Endothelial cell of umbilical vein (primary cell): ENCODE measurements at regions not wholly inside any gene's neighbourhood (a gene's known extent, or its start where the extent isn't known, plus 50 kb on each side); places are given as distances from the start of the nearest gene placed in this dataset.

Experiments
- BruUV-seq: library from RNA; stranded (reverse); fragments of 400-500 nt; replicated peaks from 2 replicates; lab custom pipeline; 2021; lab: Mats Ljungman, UMichigan
- CTCF ChIA-PET: fragments of 300-600, 350-600 bp; sonication (Branson Sonifier 250); formaldehyde crosslinking; loops from one replicate; lab custom pipeline; 2021; ENCODE audit warnings: antibody characterized with exemption, inconsistent platforms; lab: Charles Lee
- POLR2A ChIA-PET: fragments of 300-600, 350-600 bp; sonication (Branson Sonifier 250); formaldehyde crosslinking; loops from one replicate; lab custom pipeline; 2021; ENCODE audit warnings: antibody characterized with exemption, inconsistent platforms; lab: Charles Lee
- DNase-seq: peaks from one replicate; pipeline ENCODE4 v3.0.0-alpha.2; 2011; ENCODE audit warnings: low read depth, low spot score
- FAIRE-seq: peaks from 2 replicates; lab custom pipeline; 2011; peaks lifted over from hg19 to GRCh38; lab: Jason Lieb, UNC
- H2AFZ ChIP-seq: 2 replicates; pipeline ENCODE4 v1.6.0; 2012; ENCODE audit warnings: low read depth, low read length, control low read depth, inconsistent platforms
- H3K27ac ChIP-seq: 2 replicates; pipeline ENCODE4 v1.5.1; 2011; ENCODE audit warnings: low read depth, mild to moderate bottlenecking, control low read depth, low read length, moderate library complexity; ENCODE audit not compliant: insufficient read depth
- H3K27me3 ChIP-seq, 2 experiments: 2 replicates each; pipeline versions ENCODE4 v1.6.0 to v1.6.1; 2011; ENCODE audit warnings: low read length in 2 of 2, mixed read lengths in 1 of 2; ENCODE audit not compliant: control insufficient read depth in 2 of 2, insufficient read depth in 2 of 2
- H3K36me3 ChIP-seq, 2 experiments: 2 replicates in 1 of 2; 3 replicates in 1 of 2; pipeline ENCODE4 v1.5.1; 2011; ENCODE audit warnings: low read length in 2 of 2, mild to moderate bottlenecking in 1 of 2, moderate library complexity in 1 of 2; ENCODE audit not compliant: control insufficient read depth in 2 of 2, insufficient read depth in 2 of 2; ENCODE audit errors: extremely low read depth in 1 of 2
- H3K4me1 ChIP-seq: 3 replicates; pipeline ENCODE4 v1.5.1; 2011; ENCODE audit warnings: mild to moderate bottlenecking, low read length; ENCODE audit not compliant: control insufficient read depth, insufficient read depth; ENCODE audit errors: extremely low read depth
- H3K4me2 ChIP-seq: 2 replicates; pipeline ENCODE4 v1.6.1; 2011; ENCODE audit warnings: low read length, control low read depth, mixed read lengths; ENCODE audit not compliant: insufficient read depth
- H3K4me3 ChIP-seq, 3 experiments: fragments of 200-600 bp in 1 of 3; sonication (generic), shearing (Covaris generic) in 1 of 3; replicated peaks in 1 of 3; 2 replicates each; pipeline ENCODE4 v1.5.1; 2011 to 2016; ENCODE audit warnings: control low read depth in 3 of 3, low read length in 3 of 3, mild to moderate bottlenecking in 2 of 3, inconsistent platforms in 1 of 3, low read depth in 1 of 3, moderate library complexity in 1 of 3; ENCODE audit not compliant: insufficient read depth in 1 of 3
- H3K79me2 ChIP-seq: 2 replicates; pipeline ENCODE4 v1.6.0; 2012; ENCODE audit warnings: low read length, inconsistent platforms; ENCODE audit not compliant: control insufficient read depth, insufficient read depth
- H3K9ac ChIP-seq: replicated peaks from 2 replicates; pipeline ENCODE3; 2011; ENCODE audit warnings: low read length, control low read depth; ENCODE audit not compliant: insufficient read depth; ENCODE audit errors: extremely low read depth
- H3K9me1 ChIP-seq: replicated peaks from 3 replicates; pipeline ENCODE4 v1.6.0; 2011; ENCODE audit warnings: mild to moderate bottlenecking, low read length; ENCODE audit not compliant: control insufficient read depth, insufficient read depth; ENCODE audit errors: extremely low read depth
- H3K9me3 ChIP-seq: replicated peaks from 2 replicates; pipeline ENCODE4 v1.5.1; 2012; ENCODE audit warnings: low read length, inconsistent platforms; ENCODE audit not compliant: control insufficient read depth, insufficient read depth
- H4K20me1 ChIP-seq: replicated peaks from 2 replicates; pipeline ENCODE3; 2011; ENCODE audit warnings: mild to moderate bottlenecking, low read length; ENCODE audit not compliant: control insufficient read depth, insufficient read depth; ENCODE audit errors: extremely low read depth
- EZH2 ChIP-seq: IDR thresholded peaks from 2 replicates; pipeline ENCODE4 v1.6.1; 2012; ENCODE audit warnings: borderline replicate concordance, low read depth, mild to moderate bottlenecking, moderate library complexity, low read length, inconsistent platforms; ENCODE audit not compliant: severe bottlenecking
- FOS ChIP-seq: IDR thresholded peaks from 2 replicates; pipeline ENCODE4 v1.6.1; 2011; ENCODE audit warnings: mild to moderate bottlenecking, low read length, moderate library complexity, borderline replicate concordance; ENCODE audit not compliant: insufficient read depth
- GATA2 ChIP-seq: IDR thresholded peaks from 2 replicates; pipeline ENCODE4 v1.7.0; 2011; ENCODE audit warnings: low read depth, mild to moderate bottlenecking, moderate library complexity, mixed read lengths, low read length; ENCODE audit not compliant: insufficient read length, insufficient read depth
- JUN ChIP-seq: IDR thresholded peaks from 2 replicates; pipeline ENCODE4 v1.6.1; 2011; ENCODE audit warnings: borderline replicate concordance, low read depth; ENCODE audit not compliant: insufficient read length, insufficient read depth
- MYC ChIP-seq: IDR thresholded peaks from one replicate; pipeline ENCODE4 v1.6.1; 2011; ENCODE audit warnings: mild to moderate bottlenecking, low read depth, low read length
- POLR2A ChIP-seq: IDR thresholded peaks from 2 replicates; pipeline ENCODE4 v1.6.1; 2012; ENCODE audit warnings: low read depth, mild to moderate bottlenecking, control low read depth, low read length
- POLR2AphosphoS5 ChIP-seq: IDR thresholded peaks from 2 replicates; pipeline ENCODE4 v1.6.1; 2012; ENCODE audit warnings: low read depth, mild to moderate bottlenecking, control low read depth, low read length, moderate library complexity; ENCODE audit not compliant: insufficient read depth
- dilution Hi-C: fragments of 300-500 bp; cut with MboI; formaldehyde crosslinking; loops from one replicate; pipeline ENCODE4 v1.15.0; 2019; ENCODE audit warnings: low sequenced_read_pairs; ENCODE audit not compliant: extremely low pct_ligation_motif_present
- intact Hi-C: fragments of 100-400 bp; cut with micrococcal nuclease; formaldehyde crosslinking; loops from one replicate; pipeline ENCODE4 v1.10.0; 2022
- TF ChIP-seq, protein P1 (sequence below): IDR thresholded peaks from 2 replicates; pipeline ENCODE4 v1.6.1; 2011; ENCODE audit not compliant: insufficient read depth, insufficient read length
- TF ChIP-seq, protein P2 (sequence below), 2 donors: IDR thresholded peaks; 1 replicate in 1 of 2; 2 replicates in 1 of 2; pipeline ENCODE4 v1.5.1; 2011; ENCODE audit warnings: low read length in 2 of 2, mild to moderate bottlenecking in 2 of 2, moderate library complexity in 2 of 2, control low read depth in 1 of 2, inconsistent platforms in 1 of 2, low read depth in 1 of 2; ENCODE audit not compliant: insufficient read depth in 1 of 2; ENCODE audit errors: extremely low read depth in 1 of 2

- no peak overlapping the region for H3K4me2 ChIP-seq
- no peaks in the 10 kb centered on the region for H3K36me3 ChIP-seq
- H3K9me3 ChIP-seq: no peaks in the 10 kb centered on the region
- no peaks in the 10 kb centered on the region for H3K79me2 ChIP-seq
- DNase-seq (no peak), FAIRE-seq (no peak)
- H3K4me1 ChIP-seq: no peaks in the 10 kb centered on the region
- no peaks in the 10 kb centered on the region for H3K9me1 ChIP-seq
- dilution Hi-C loops: no loop called here
- no TSS peak for BruUV-seq
- no peak overlapping the region for H3K4me3 ChIP-seq
- TF ChIP-seq MYC (no peak), POLR2A (no peak), FOS (no peak), POLR2AphosphoS5 (no peak), GATA2 (no peak), JUN (no peak)
- intact Hi-C loops: no loop called here
- no peaks in the 10 kb centered on the region for H3K27me3 ChIP-seq
- no peak overlapping the region for H2AFZ ChIP-seq
- H4K20me1 ChIP-seq: no peaks in the 10 kb centered on the region
- no peak overlapping the region for H3K9ac ChIP-seq
- POLR2A ChIA-PET: no interaction called here
- CTCF ChIA-PET: no interaction called here
- no peak overlapping the region for H3K27ac ChIP-seq
These were observed 474.4 kb upstream of the EDIL3 start for GRCh38 chr5:84859056-84859455.

GRCh38 chr5:84831701-84832100, 447.0 kb upstream of the EDIL3 start:
- POLR2A ChIA-PET: no interaction called here
- FAIRE-seq (no peak), DNase-seq (no peak)
- TF ChIP-seq JUN (no peak), GATA2 (no peak), FOS (no peak), MYC (no peak), EZH2 (no peak), POLR2AphosphoS5 (no peak), POLR2A (no peak)
- TF ChIP-seq, protein P1, sequence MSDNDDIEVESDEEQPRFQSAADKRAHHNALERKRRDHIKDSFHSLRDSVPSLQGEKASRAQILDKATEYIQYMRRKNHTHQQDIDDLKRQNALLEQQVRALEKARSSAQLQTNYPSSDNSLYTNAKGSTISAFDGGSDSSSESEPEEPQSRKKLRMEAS: no peak
- TF ChIP-seq, protein P2, sequence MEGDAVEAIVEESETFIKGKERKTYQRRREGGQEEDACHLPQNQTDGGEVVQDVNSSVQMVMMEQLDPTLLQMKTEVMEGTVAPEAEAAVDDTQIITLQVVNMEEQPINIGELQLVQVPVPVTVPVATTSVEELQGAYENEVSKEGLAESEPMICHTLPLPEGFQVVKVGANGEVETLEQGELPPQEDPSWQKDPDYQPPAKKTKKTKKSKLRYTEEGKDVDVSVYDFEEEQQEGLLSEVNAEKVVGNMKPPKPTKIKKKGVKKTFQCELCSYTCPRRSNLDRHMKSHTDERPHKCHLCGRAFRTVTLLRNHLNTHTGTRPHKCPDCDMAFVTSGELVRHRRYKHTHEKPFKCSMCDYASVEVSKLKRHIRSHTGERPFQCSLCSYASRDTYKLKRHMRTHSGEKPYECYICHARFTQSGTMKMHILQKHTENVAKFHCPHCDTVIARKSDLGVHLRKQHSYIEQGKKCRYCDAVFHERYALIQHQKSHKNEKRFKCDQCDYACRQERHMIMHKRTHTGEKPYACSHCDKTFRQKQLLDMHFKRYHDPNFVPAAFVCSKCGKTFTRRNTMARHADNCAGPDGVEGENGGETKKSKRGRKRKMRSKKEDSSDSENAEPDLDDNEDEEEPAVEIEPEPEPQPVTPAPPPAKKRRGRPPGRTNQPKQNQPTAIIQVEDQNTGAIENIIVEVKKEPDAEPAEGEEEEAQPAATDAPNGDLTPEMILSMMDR (IDR thresholded peaks at IDR 0.05; ENCODE audit: extremely low read depth in 1 of 2, insufficient read depth in 1 of 2, low read depth in 1 of 2, low read length in 2 of 2): no peak
- no peaks in the 10 kb centered on the region for H3K79me2 ChIP-seq
- no TSS peak for BruUV-seq
- dilution Hi-C loops: no loop called here
- no peak overlapping the region for H2AFZ ChIP-seq
- H3K9me3 ChIP-seq: no peaks in the 10 kb centered on the region
- no peaks in the 10 kb centered on the region for H3K36me3 ChIP-seq
- no peaks in the 10 kb centered on the region for H3K4me1 ChIP-seq
- intact Hi-C loops: no loop called here
- no peak overlapping the region for H3K9ac ChIP-seq
- H4K20me1 ChIP-seq: no peaks in the 10 kb centered on the region
- H3K4me2 ChIP-seq: no peak overlapping the region
- no peak overlapping the region for H3K4me3 ChIP-seq
- CTCF ChIA-PET: no interaction called here
- no peaks in the 10 kb centered on the region for H3K27me3 ChIP-seq
- no peak overlapping the region for H3K27ac ChIP-seq
- no peaks in the 10 kb centered on the region for H3K9me1 ChIP-seq
